Left ventricle myocardium inferior (tissue), 1 donor: ENCODE measurements at regions not wholly inside any gene's neighbourhood (a gene's known extent, or its start where the extent isn't known, plus 50 kb on each side); places are given as distances from the start of the nearest gene placed in this dataset.

ENCODE experiments used
- DNase-seq: peaks from one replicate; pipeline ENCODE4 v3.0.0-alpha.2; 2020
- H3K27ac ChIP-seq: fragments of 200-600 bp; replicated peaks from 2 replicates; pipeline ENCODE4 v1.8.0; 2021
- H3K27me3 ChIP-seq: fragments of 200-600 bp; 2 replicates; pipeline ENCODE4 v1.8.0; 2021; ENCODE audit warnings: low read depth
- H3K36me3 ChIP-seq: fragments of 200-600 bp; 2 replicates; pipeline ENCODE4 v1.8.0; 2021
- H3K4me1 ChIP-seq: fragments of 200-600 bp; 2 replicates; pipeline ENCODE4 v1.8.0; 2021
- H3K4me3 ChIP-seq: fragments of 200-600 bp; 2 replicates; pipeline ENCODE4 v1.8.0; 2021; ENCODE audit warnings: mild to moderate bottlenecking, moderate library complexity
- H3K9me3 ChIP-seq: fragments of 200-600 bp; replicated peaks from 2 replicates; pipeline ENCODE4 v1.8.0; 2021
- intact Hi-C: fragments of 100-400 bp; cut with micrococcal nuclease; formaldehyde crosslinking; loops from one replicate; pipeline ENCODE4 v1.11.0; 2022
- TF ChIP-seq, protein P1 (sequence below): fragments of 200-600 bp; IDR thresholded peaks from 2 replicates; pipeline ENCODE4 v1.8.0; 2021; ENCODE audit warnings: antibody characterized with exemption, mild to moderate bottlenecking, borderline replicate concordance
- donor health status: DM: no; HTN: yes; CAD: no; lungs with severe emphysema.

DNA sequence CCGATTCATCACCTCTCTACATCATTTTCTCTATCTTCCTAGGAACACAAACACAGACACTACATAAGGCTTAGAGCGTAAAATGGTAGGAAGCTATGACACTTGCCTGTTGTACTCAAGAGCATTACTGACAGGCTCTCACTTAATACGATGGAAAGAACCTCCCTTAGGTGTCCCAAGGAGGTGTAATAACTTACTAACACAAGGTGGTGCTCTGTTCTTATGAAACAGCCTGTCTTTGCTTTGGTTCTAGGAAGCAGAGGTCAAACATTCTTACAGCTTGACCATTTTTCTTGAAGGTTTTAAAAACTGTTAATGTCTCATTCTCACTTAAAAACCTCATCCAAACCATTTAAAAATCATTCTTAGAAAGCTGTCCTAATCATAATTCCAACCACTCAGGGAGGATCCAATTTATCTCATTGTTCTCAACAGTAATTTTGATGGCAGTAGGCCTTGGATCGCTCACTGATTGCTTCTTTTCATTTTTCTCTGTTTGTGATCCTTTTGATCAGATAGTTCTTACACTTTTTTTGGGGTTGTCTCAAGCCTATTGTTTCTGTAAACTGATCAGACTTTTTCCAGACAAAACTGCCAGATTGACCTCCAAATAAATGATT is 317.8 kb upstream of the AGTR1 start:
- DNase-seq, result no peak
- no peak overlapping the region for H3K4me3 ChIP-seq
- intact Hi-C loops, result loop anchor here (10.0 kb wide), 1 partner anchor 335 kb away; no protein-coding TSS in a partner anchor
- TF ChIP-seq, protein P1, sequence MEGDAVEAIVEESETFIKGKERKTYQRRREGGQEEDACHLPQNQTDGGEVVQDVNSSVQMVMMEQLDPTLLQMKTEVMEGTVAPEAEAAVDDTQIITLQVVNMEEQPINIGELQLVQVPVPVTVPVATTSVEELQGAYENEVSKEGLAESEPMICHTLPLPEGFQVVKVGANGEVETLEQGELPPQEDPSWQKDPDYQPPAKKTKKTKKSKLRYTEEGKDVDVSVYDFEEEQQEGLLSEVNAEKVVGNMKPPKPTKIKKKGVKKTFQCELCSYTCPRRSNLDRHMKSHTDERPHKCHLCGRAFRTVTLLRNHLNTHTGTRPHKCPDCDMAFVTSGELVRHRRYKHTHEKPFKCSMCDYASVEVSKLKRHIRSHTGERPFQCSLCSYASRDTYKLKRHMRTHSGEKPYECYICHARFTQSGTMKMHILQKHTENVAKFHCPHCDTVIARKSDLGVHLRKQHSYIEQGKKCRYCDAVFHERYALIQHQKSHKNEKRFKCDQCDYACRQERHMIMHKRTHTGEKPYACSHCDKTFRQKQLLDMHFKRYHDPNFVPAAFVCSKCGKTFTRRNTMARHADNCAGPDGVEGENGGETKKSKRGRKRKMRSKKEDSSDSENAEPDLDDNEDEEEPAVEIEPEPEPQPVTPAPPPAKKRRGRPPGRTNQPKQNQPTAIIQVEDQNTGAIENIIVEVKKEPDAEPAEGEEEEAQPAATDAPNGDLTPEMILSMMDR, result peak; percentile 56
- peaks cover 4% of the 10 kb centered on the region for H3K9me3 ChIP-seq
- H3K4me1 ChIP-seq, result no peaks in the 10 kb centered on the region
- H3K27ac ChIP-seq, result no peak overlapping the region
- no peaks in the 10 kb centered on the region for H3K36me3 ChIP-seq
- H3K27me3 ChIP-seq, result no peaks in the 10 kb centered on the region

DNA sequence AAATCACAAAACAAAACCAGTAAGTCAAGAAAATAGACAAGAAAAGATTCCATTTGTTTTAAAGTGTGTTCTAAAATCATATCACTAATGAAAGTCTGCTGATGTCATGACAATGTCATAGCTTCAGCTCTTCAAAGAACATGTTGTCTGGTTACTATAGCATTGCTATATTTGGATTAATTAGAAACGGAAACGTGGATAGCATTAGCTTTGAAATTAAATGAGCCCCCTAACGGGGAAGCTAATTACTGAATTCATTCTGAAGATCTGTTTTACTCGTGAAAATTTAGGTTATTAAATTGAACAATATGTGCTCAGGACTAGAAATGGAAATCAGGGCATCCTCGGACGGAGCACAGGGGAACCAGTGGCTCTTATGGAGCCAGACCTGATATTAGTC is 316.7 kb upstream of the AGTR1 start:
- no peaks in the 10 kb centered on the region for H3K27me3 ChIP-seq
- H3K4me3 ChIP-seq, result no peak overlapping the region
- intact Hi-C loops, result loop anchor here (10.0 kb wide), 1 partner anchor 334 kb away; no protein-coding TSS in a partner anchor
- H3K9me3 ChIP-seq, result peaks cover 4% of the 10 kb centered on the region
- H3K4me1 ChIP-seq, result no peaks in the 10 kb centered on the region
- H3K27ac ChIP-seq, result no peak overlapping the region
- H3K36me3 ChIP-seq, result no peaks in the 10 kb centered on the region
- DNase-seq, result no peak
- TF ChIP-seq, protein P1, result no peak

DNA sequence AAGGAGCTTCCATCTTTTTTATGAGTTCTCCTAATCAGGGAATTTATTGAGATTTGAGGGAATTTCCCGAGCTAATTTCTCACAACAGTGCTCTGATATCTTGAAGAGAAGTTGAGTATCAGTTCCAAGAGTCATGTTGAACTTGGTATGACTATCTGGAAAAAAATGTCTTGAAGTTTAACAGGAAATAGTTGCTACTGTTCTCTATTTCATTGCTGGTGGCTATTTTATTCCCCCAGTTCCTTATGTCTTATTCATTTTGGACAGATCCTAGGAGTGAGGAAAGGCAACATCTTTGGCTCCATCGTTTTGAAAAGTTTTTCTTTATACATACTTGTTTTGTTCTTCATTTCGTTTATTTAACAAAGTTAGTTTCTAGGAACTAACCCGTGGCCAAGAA is 307.8 kb upstream of the AGTR1 start:
- H3K9me3 ChIP-seq, result no peaks in the 10 kb centered on the region
- H3K27me3 ChIP-seq, result no peaks in the 10 kb centered on the region
- no peaks in the 10 kb centered on the region for H3K36me3 ChIP-seq
- H3K4me1 ChIP-seq, result no peaks in the 10 kb centered on the region
- no peak overlapping the region for H3K27ac ChIP-seq
- TF ChIP-seq, protein P1, result no peak
- H3K4me3 ChIP-seq, result no peak overlapping the region
- intact Hi-C loops, result loop anchor here (10.0 kb wide), 1 partner anchor 325 kb away; no protein-coding TSS in a partner anchor
- no peak for DNase-seq

DNA sequence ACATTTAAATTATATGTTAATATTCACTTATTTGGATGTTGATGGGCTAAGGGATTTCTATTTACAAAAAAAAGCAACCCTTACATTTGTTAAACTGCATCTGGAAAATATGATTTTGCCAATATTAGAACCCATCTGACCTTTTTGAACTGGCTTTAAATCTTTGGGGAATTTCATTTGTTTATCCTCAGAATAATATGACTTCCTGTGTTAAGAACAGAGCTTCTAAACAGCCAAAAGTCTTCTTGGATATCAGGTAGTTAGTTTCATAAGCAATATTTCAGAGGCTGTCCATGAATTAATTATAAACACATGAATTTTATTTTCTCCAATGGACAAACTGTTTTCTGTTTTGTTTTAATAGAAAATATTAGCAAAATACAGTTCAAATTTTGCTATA is 301.9 kb upstream of the AGTR1 start:
- H3K27me3 ChIP-seq, result no peaks in the 10 kb centered on the region
- no peaks in the 10 kb centered on the region for H3K4me1 ChIP-seq
- H3K9me3 ChIP-seq, result no peaks in the 10 kb centered on the region
- H3K36me3 ChIP-seq, result no peaks in the 10 kb centered on the region
- H3K27ac ChIP-seq, result peak overlapping the region; percentile 27
- intact Hi-C loops, result no loop called here
- no peak for DNase-seq
- H3K4me3 ChIP-seq, result no peak overlapping the region
- TF ChIP-seq, protein P1, result no peak

DNA sequence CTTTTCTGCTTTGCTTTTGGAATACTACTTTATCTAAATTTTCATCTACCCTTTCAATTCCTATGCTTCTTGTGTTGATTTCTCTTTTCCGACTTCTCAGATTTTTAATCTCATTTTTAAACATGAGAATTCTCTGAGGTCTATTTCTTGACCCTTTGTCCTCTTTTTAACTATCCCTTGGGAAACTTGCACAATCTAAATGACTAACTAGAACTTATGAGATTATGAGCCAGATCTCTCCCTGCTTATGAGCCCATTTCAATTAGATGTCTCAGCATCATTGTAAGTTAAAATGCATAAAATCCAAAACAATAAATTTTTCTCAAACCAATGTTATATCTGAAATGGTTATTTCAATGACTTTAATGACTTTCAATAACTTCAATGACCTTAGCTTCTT is 296.9 kb upstream of the AGTR1 start:
- no peaks in the 10 kb centered on the region for H3K36me3 ChIP-seq
- no peaks in the 10 kb centered on the region for H3K4me1 ChIP-seq
- intact Hi-C loops, result no loop called here
- no peak for DNase-seq
- no peak overlapping the region for H3K4me3 ChIP-seq
- no peaks in the 10 kb centered on the region for H3K27me3 ChIP-seq
- H3K9me3 ChIP-seq, result no peaks in the 10 kb centered on the region
- peak overlapping the region; percentile 58 for H3K27ac ChIP-seq
- TF ChIP-seq, protein P1, result no peak
